ENCODE measurements at regions not wholly inside any gene's neighbourhood (a gene's known extent, or its start where the extent isn't known, plus 50 kb on each side); places are given as distances from the start of the nearest gene placed in this dataset.
"Not testable (repeated sequence)": the region's sequence is repeated elsewhere in the genome, so short reads cannot be mapped to it uniquely, and the experiment has no call there.

GRCh38 chr3:55136291-55136690 is 208.4 kb upstream of the LRTM1 start:
- not testable (repeated sequence) for DNase-seq (ENCODE audit: low read depth in 6 of 9, low spot score in 9 of 9); H3K9me3 ChIP-seq (ENCODE audit: control insufficient read depth in 2 of 2, insufficient read depth in 1 of 2, low read length in 1 of 2); H3K4me1 ChIP-seq (ENCODE audit: control insufficient read depth in 2 of 2, insufficient read depth in 2 of 2, low read length in 2 of 2); H3K27ac ChIP-seq (ENCODE audit: low read depth in 1 of 2, low read length in 1 of 2); H3K27me3 ChIP-seq (ENCODE audit: control insufficient read depth in 2 of 2, insufficient read depth in 1 of 2, low read length in 1 of 2); H3K36me3 ChIP-seq (ENCODE audit: control insufficient read depth in 2 of 2, insufficient read depth in 2 of 2, low read length in 1 of 2); H3K4me3 ChIP-seq (ENCODE audit: low read length in 2 of 2)
- WGBS, result 95% methylated on average over 25 of the region's 25 CpGs

DNA sequence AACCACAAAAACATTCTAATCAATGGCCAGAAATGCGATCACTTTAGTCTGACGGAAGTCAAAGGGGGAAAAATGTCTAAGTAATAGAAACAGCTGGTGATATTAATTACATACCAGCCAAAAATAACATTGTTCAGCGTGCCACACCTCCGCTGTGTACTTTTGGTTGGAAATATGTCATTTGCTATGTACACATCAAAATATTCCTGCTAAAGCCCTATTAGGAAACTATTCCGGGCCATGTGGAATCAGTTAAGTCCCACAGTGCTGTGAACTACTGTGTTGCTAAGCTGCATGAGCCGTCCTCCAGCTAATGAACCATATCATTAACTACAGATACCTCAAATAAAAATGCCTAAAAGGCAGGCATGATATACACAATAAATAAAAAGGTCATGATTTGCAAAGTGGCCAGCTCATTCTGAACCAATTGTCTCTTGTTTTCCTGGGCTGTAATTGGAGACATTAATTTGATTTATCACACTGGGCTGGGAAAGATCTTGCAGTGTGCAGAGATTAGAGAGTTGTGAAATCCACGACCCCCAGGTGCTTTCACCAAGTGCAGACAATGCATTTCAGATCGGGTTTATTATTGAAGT is 200.5 kb upstream of the LRTM1 start:
- WGBS, result 60% methylated on average over 8 of the region's 8 CpGs
- H3K27ac ChIP-seq (ENCODE audit: low read depth in 1 of 2, low read length in 1 of 2), result no peak overlapping the region
- no peak for DNase-seq (ENCODE audit: low read depth in 6 of 9, low spot score in 9 of 9)
- no peaks in the 10 kb centered on the region for H3K27me3 ChIP-seq (ENCODE audit: control insufficient read depth in 2 of 2, insufficient read depth in 1 of 2, low read length in 1 of 2)
- H3K36me3 ChIP-seq (ENCODE audit: control insufficient read depth in 2 of 2, insufficient read depth in 2 of 2, low read length in 1 of 2), result no peaks in the 10 kb centered on the region
- H3K4me1 ChIP-seq (ENCODE audit: control insufficient read depth in 2 of 2, insufficient read depth in 2 of 2, low read length in 2 of 2), result no peaks in the 10 kb centered on the region
- H3K9me3 ChIP-seq (ENCODE audit: control insufficient read depth in 2 of 2, insufficient read depth in 1 of 2, low read length in 1 of 2), result no peaks in the 10 kb centered on the region
- H3K4me3 ChIP-seq (ENCODE audit: low read length in 2 of 2), result no peak overlapping the region

DNA sequence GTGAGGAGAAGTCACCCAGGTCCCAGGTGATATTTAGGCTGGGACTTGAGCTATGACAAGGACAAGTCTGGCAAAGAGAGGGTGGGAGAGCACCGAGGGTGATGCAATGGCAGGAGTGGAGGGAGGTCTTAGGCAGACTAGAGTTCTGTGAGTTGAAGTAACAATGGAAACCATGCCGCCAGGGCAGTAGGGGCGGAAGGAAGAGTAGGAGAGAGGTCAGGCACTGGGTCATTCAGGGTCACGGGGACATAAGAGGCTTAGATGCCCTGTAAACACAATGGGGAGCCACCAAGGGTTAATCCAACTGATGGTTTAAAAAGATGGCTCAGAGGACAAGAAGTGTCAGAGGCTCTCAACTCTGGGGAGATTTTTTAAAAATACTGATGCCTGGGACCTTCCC is 199.7 kb upstream of the LRTM1 start:
- Histone ChIP-seq H3K27me3 (ENCODE audit: control insufficient read depth in 2 of 2, insufficient read depth in 1 of 2, low read length in 1 of 2) (no peaks in the 10 kb centered on the region), H3K9me3 (ENCODE audit: control insufficient read depth in 2 of 2, insufficient read depth in 1 of 2, low read length in 1 of 2) (no peaks in the 10 kb centered on the region), H3K27ac (ENCODE audit: low read depth in 1 of 2, low read length in 1 of 2) (no peak overlapping the region), H3K4me1 (ENCODE audit: control insufficient read depth in 2 of 2, insufficient read depth in 2 of 2, low read length in 2 of 2) (no peaks in the 10 kb centered on the region), H3K36me3 (ENCODE audit: control insufficient read depth in 2 of 2, insufficient read depth in 2 of 2, low read length in 1 of 2) (no peaks in the 10 kb centered on the region), H3K4me3 (ENCODE audit: low read length in 2 of 2) (no peak overlapping the region)
- WGBS, result 45% methylated on average over 4 of the region's 4 CpGs
- DNase-seq (ENCODE audit: low read depth in 6 of 9, low spot score in 9 of 9), result no peak

GRCh38 chr3:55124371-55124770 is 196.5 kb upstream of the LRTM1 start:
- no peaks in the 10 kb centered on the region for H3K27me3 ChIP-seq (ENCODE audit: control insufficient read depth in 2 of 2, insufficient read depth in 1 of 2, low read length in 1 of 2)
- H3K4me3 ChIP-seq (ENCODE audit: low read length in 2 of 2), result no peak overlapping the region
- DNase-seq (ENCODE audit: low read depth in 6 of 9, low spot score in 9 of 9), result no peak
- H3K27ac ChIP-seq (ENCODE audit: low read depth in 1 of 2, low read length in 1 of 2), result no peak overlapping the region
- H3K36me3 ChIP-seq (ENCODE audit: control insufficient read depth in 2 of 2, insufficient read depth in 2 of 2, low read length in 1 of 2), result no peaks in the 10 kb centered on the region
- no peaks in the 10 kb centered on the region for H3K4me1 ChIP-seq (ENCODE audit: control insufficient read depth in 2 of 2, insufficient read depth in 2 of 2, low read length in 2 of 2)
- WGBS, result 85% methylated on average over 4 of the region's 4 CpGs
- no peaks in the 10 kb centered on the region for H3K9me3 ChIP-seq (ENCODE audit: control insufficient read depth in 2 of 2, insufficient read depth in 1 of 2, low read length in 1 of 2)

Data from thymus (tissue), 11 donors.